HCT116 (cell line): ENCODE measurements at regions not wholly inside any gene's neighbourhood (a gene's known extent, or its start where the extent isn't known, plus 50 kb on each side); places are given as distances from the start of the nearest gene placed in this dataset.

Source experiments
- CEBPB ChIP-seq: IDR thresholded peaks from 2 replicates; pipeline ENCODE4 v1.6.1; 2012; ENCODE audit warnings: low read depth
- CTCF ChIP-seq, 3 experiments: fragments of 200-600 bp in 1 of 3; sonication (generic) in 1 of 3; IDR thresholded peaks in 2 of 3; conservative IDR thresholded peaks in 1 of 3; 2 replicates each; pipeline ENCODE4 v1.5.1; 2012 to 2017; ENCODE audit warnings: low read depth in 2 of 3, low read length in 2 of 3, antibody characterized with exemption in 1 of 3, borderline replicate concordance in 1 of 3, control low read depth in 1 of 3, mild to moderate bottlenecking in 1 of 3, mixed read lengths in 1 of 3, mixed run types in 1 of 3, moderate library complexity in 1 of 3; ENCODE audit not compliant: insufficient read depth in 1 of 3
- ELF1 ChIP-seq: IDR thresholded peaks from 2 replicates; pipeline ENCODE4 v1.6.1; 2012; ENCODE audit warnings: low read depth, borderline replicate concordance
- EZH2 ChIP-seq: fragments of 200-600 bp; sonication (generic); IDR thresholded peaks from 2 replicates; pipeline ENCODE4 v1.6.1; 2017; ENCODE audit warnings: antibody characterized with exemption, mixed run types
- EZH2phosphoT487 ChIP-seq: fragments of 200-600 bp; IDR thresholded peaks from 2 replicates; pipeline ENCODE4 v1.6.1; 2018; ENCODE audit warnings: antibody characterized with exemption, borderline replicate concordance
- JUND ChIP-seq: IDR thresholded peaks from 2 replicates; pipeline ENCODE4 v1.6.1; 2012
- POLR2A ChIP-seq: IDR thresholded peaks from 2 replicates; pipeline ENCODE4 v1.7.0; 2011; ENCODE audit warnings: borderline replicate concordance; ENCODE audit not compliant: insufficient read depth, insufficient read length; ENCODE audit errors: extremely low read depth
- POLR2AphosphoS5 ChIP-seq: IDR thresholded peaks from 2 replicates; pipeline ENCODE4 v1.6.1; 2011; ENCODE audit warnings: mild to moderate bottlenecking, low read depth, low read length, moderate library complexity
- REST ChIP-seq: IDR thresholded peaks from 2 replicates; pipeline ENCODE4 v1.6.1; 2012; ENCODE audit warnings: low read depth
- SP1 ChIP-seq: IDR thresholded peaks from 2 replicates; pipeline ENCODE4 v1.6.1; 2012; ENCODE audit warnings: low read depth
- YY1 ChIP-seq: IDR thresholded peaks from 2 replicates; pipeline ENCODE4 v1.6.1; 2011; ENCODE audit warnings: low read length, low read depth, moderate library complexity, mild to moderate bottlenecking; ENCODE audit not compliant: insufficient replicate concordance; ENCODE audit errors: extremely low read depth
- ZFX ChIP-seq: fragments of 450-650 bp; IDR thresholded peaks from 2 replicates; pipeline ENCODE4 v1.6.1; 2017
- ZNF274 ChIP-seq: fragments of 200-500 bp; sonication (Bioruptor generic); IDR thresholded peaks from 2 replicates; pipeline ENCODE4 v1.6.1; 2014; ENCODE audit warnings: mild to moderate bottlenecking, low read depth, low read length, inconsistent platforms

GRCh38 chr9:79046401-79046800 lies 525.4 kb upstream of the TLE4 start:
- TF ChIP-seq CTCF (IDR thresholded peaks at IDR 0.05 in 2 of 3, conservative IDR thresholded peaks at IDR 0.05 in 1 of 3; ENCODE audit: borderline replicate concordance in 1 of 3, insufficient read depth in 1 of 3, low read depth in 2 of 3, low read length in 2 of 3) (no peak), JUND (no peak), ZNF274 (no peak), ELF1 (no peak), POLR2A (no peak), EZH2 (no peak), REST (no peak), POLR2AphosphoS5 (no peak), CEBPB (no peak), EZH2phosphoT487 (no peak), SP1 (no peak), YY1 (no peak), ZFX (no peak)
